ENCODE measurements at regions not wholly inside any gene's neighbourhood (a gene's known extent, or its start where the extent isn't known, plus 50 kb on each side); places are given as distances from the start of the nearest gene placed in this dataset.
"Not testable (repeated sequence)": the region's sequence is repeated elsewhere in the genome, so short reads cannot be mapped to it uniquely, and the experiment has no call there.

DNA sequence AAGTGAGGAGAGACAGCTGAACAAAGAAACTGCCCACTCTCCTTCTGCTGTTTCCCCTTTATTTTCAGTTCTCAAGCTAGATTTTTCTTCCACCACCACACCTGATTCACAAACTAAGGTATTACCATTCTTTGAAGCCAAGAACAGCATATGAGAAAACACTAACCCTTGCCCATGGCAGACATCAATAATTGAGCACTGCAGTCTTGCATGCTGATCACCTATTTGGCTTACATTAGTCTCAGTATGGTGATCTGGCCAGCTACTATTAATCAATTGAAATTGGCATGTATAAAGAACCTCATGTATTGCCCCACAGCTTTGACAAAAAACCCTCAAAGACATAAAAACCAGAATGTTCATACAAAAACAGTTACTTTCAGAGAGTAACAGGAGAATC is 166.3 kb downstream of the SAMD5 start:
- no peak for DNase-seq

DNA sequence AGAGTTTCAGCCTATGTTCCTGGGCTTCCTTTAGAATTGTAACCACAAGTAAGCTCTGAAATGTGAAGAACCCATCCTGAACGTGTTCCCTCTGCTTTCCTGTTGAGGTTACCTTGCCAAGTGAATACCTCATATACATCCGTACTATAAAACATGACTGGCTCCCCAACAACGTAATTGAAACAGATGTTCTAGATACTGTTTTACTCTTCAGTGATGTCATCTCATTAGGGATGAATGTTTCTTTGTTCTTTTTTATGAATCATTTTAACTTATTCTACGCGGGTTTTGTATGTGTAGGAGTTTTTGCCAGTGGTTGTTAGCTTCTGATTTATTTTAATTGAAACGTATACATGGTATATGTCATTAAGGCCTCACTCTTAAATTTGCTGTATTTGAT is 166.8 kb downstream of the SAMD5 start:
- no peak for DNase-seq

DNA sequence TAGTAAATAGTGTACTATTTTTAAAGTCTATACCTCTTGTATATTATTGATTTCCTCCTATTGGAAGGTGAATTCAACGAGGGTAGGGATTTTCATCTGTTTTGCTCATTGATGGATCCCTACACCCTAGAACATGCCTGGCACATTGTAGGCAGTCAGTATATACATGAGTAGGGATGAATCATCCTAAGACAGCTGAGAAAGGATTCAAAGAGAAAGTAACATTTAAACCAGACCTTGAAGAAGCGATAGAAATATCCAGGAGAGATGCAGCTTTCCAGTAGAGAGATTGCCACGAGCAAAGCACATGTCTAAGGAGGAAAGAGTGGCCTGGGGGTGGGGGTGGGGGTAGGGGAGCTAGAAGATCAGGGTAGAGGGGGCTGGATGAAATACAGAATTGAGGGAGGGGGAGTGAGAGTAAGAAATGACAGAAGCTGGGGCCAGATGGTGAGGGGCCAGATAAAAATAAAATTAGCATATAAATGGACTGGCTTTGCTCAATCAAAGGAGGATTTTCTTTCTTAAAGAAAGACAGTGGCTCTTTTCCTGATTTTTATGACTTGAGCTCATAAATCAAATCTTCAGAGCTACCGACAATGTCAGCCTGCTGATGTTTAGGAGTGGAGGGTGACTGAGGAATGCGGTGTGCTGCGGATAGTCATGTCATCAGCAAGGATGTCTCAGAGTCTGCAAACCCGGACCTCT is 168.2 kb downstream of the SAMD5 start:
- DNase-seq = no peak

DNA sequence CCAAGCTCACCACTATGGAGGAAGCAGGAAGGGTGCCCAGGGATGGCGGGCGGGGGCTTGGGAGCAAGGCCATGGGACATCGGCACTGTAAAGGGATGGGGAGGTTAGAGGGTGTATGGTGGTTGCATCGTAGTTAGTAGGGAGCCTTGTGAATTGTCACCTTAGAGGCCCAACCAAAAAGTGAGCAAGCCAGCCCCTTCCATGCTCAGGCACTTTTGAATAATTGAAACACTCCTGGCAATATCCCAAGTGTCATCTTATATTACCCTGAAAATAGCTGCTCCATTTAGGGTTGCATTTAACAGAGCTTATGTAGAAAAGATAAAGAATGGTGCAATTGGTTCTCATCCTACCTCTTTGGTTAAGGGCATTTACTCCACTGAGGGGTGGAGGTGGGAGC is 169.2 kb downstream of the SAMD5 start:
- no peak for DNase-seq

DNA sequence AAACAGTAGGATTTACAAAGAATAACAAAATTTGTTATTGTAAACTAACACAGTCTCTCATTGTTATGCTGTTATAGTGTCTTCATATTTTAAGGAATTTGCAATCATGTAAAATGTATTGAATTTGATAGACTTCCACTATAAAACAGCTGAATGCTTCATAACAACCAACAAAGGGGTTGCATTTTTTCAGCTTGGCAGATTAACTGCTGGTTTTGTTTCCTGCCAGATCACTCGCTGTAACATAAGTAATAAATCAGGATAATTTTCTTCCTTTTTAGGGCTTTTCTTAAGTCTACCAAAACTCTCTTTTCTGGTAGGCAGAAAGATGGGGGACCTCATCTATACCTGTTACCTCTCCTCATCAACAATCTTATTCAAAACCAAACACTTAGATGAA is 169.8 kb downstream of the SAMD5 start:
- no peak for DNase-seq

DNA sequence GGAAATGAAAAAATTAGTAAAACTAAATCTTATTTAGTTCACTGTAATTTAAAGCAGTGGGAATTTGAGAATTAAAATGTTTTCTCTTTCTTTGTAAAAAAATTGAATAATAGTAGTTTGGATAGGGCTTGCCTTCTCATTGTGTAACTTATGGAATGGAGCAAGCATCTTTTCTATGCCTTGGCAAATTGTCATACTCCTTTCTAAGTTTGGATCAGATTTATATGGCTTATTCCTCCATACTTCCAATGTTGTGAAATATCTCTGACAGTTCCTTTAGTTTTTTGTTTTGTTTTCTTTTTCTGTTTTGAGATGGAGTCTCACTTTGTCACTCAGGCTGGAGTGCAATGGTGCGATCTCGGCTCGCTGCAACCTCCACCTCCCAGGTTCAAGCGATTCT is 176.4 kb downstream of the SAMD5 start:
- no peak for DNase-seq

DNA sequence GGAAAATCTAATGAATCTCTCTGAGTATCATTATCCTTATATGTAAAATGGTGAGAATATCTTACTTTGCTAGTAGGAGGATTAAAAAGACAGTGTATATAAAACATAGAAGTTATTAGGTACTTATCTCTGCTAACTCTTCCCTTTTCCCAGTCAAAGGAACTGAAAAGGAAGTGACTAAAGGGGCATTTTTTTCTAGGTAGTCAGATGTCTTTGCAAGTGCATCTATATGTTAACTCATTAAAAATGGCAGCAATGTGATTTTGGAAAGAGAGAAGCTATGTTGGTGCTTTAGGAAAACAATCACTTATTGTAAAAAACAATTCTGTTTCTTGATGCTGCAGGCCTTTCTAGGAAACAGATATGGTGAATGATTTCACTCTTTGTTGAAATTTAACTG is 180.9 kb downstream of the SAMD5 start:
- no peak for DNase-seq

DNA sequence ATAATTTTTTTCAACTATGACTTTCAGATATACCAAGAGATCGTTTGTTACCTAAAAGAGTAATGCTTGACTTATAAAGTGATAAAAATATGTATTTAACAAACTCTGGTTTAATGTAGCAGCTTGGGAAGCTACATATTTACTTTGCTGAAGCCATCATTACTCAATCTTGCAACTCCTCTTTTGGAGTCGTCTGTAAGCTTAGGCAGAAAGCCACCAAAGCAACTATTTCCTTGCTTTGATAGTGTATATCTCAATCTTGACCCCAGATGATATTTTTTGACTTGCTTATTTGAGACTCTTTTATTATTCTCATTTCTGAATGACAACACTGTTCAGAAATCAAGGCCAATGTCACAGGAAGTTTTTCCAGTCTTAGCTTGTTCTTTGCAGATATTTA is 183.0 kb downstream of the SAMD5 start:
- no peak for DNase-seq

DNA sequence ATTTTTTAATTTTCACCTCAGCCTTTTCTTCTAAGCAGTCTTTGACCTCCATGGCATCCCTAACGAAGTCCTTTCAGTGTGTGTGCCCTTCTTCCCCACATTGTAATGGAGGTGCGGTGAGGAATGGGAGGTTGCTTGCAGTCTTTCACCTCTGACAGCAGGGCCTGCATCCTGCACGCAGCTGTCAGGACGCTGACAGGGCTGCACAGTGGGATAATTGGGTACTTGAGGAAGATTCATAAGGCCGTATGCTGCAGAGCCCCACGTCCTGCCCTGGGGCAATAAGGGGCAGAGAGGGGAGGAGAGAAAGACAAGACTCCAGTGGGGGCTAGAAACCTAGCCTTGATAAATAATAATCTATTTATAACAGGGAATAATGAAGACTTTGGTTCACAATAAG is 184.7 kb downstream of the SAMD5 start:
- DNase-seq = no peak

DNA sequence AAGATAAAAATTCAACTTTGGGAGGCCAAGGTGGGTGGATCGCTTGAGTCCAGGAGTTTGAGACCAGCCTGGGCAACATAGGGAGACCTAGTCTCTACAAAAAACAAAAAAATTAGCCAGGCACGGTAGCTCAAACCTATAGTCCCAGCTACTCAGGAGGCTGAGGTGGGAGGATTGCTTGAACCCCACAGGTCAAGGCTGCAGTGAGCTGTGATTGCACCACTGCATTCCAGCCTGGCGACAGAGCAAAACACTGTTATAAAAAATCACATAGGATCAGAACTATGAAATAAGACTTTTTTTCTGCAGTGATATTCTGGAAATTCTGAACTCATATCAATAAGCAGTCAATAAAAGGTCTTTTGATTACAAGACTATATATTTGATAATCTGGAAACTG is 186.1 kb downstream of the SAMD5 start:
- not testable (repeated sequence) for DNase-seq

DNA sequence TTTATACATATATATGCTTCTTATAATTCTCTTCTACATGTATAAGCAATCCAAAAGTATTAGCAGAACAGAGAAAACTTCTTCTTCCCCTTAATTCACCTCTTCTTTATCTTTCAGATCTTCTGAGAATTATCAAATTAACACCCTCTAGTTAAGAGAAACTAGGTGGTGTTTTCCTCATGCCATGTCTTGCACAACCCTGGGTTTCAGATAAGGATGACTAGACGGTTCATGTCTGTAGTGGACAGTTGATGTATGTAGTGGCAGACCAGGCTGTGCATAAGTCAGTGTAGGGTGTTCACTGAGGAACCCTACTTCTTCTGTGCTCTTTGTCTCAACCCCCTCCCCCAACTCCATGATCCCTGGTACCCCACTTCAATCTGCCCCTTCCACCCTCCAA is 187.3 kb downstream of the SAMD5 start:
- no peak for DNase-seq

DNA sequence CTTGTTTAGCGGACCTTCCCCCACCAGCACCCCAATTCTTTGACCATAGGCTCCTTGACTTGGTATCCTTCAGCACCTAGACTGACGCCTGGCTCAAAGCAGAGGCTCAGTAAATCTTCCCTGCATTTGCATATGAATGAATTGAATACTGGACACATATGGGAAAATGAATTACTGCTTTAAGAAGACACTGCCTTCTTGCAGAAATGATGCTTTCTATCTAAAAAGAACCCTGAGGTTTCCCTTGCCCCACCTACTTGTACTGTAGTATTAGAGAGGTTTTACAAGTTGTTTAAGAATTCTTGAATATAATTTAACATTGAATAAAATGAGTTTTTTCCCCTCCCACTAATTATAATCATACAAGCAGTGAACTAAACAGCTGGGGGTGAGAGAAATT is 190.7 kb downstream of the SAMD5 start:
- DNase-seq = no peak

DNA sequence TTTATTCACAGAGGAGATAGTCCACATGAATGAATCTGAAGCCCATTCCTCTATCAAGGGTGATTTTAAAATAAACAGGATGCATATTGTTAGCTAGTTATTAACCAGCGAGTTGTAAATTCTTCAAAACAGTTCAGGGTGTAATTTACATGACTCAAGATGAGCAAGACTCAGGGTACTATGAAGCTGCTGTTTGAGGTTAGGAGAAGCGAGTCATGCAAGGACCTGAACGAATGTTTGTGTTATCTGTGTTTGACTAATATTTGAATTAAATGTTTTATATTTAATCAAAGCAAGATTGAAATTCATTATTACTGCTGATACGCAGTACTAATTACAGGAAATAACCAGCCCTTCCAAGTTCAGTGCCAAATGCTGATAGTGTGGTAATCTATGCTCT is 191.1 kb downstream of the SAMD5 start:
- no peak for DNase-seq

DNA sequence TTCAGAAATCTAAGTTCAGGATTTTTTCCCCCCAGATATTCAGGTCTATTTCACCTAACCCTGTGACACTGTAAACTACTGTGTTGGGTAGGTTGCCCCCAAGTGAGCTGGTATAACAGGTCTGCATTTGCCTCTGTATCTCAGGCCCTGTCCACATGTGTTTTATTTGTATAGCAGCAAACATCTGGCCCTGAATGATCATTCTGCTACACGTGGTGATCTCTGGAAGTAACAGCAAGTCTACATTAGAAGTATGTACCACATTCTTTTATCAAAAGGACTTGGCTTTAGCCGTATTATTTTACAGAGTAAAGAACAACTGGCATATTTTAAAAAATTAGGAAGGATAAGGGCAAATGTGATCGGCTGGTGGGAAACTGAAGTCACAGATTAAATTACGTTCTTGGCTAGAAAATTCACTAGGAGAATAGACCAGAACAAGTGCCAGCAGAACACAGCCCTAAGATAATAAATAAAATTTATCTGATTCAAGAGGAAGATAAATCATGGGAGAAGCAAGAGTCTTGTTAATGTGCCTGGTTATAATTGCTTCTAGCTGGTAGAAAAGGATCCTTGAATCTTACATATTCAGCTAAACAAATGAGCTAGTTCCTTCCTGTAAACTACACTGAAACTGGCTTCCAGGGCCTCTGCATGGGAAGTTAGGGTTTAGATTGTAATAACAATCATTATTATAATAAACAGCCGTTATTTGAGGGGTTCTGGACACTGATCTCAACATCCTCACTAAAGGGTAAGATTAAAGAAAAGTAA is 192.1 kb downstream of the SAMD5 start:
- DNase-seq = no peak

DNA sequence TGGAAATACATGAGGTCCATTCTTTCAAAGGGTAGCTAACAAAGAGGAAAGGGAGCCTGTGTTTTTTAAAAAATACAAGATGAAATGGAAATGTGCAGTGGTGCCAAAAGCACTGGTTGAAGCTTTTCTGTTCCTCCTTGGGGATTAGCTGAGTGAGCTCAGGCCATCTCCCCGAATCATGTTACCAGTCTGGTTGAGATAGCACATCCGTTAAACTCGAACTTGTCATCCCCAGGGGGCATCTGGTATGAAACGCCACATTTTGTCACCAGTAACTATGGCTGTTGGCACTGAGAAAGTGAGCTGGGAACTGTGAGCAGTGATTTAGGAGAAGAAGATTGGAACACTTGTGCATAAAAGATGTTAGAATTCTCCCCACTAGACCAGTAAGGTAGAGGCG is 196.2 kb downstream of the SAMD5 start:
- no peak for DNase-seq

DNA sequence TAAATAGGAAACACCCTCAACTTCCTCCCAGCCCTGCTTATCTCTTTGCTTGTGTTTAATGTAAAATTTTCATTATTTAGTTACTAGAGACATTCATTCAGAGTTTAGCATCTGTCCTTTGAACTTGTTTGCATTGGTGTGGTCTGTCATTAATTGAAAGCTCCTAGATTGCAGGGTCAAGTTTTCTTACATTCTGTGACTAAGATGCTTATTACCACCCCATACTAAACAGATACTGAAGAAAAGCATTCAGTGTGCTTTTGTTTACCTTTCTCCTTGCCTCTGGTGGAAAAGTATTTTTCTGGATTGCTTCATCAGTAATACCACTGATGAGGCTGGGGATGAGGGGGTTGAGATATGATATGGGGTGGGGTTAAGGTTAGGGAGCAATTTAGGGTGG is 199.0 kb downstream of the SAMD5 start:
- no peak for DNase-seq

DNA sequence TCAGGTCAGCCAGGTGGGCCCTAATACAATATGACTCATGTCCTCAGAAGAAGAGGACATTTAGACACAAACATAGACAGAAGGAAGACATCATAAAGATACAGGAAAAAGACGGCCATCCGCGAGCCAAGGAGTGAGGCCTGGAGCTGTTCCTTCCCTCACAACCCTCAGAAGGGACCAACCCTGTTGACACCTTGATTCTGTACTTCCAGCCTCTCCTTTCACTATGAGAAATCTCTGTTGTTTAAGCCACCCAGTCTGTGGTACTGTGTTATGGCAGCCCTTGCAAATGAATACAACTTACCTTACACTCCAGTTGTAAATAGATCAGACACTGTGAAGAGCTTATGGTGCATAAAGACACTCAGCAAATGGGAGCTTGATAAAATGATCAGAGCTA is 199.7 kb downstream of the SAMD5 start:
- no peak for DNase-seq

DNA sequence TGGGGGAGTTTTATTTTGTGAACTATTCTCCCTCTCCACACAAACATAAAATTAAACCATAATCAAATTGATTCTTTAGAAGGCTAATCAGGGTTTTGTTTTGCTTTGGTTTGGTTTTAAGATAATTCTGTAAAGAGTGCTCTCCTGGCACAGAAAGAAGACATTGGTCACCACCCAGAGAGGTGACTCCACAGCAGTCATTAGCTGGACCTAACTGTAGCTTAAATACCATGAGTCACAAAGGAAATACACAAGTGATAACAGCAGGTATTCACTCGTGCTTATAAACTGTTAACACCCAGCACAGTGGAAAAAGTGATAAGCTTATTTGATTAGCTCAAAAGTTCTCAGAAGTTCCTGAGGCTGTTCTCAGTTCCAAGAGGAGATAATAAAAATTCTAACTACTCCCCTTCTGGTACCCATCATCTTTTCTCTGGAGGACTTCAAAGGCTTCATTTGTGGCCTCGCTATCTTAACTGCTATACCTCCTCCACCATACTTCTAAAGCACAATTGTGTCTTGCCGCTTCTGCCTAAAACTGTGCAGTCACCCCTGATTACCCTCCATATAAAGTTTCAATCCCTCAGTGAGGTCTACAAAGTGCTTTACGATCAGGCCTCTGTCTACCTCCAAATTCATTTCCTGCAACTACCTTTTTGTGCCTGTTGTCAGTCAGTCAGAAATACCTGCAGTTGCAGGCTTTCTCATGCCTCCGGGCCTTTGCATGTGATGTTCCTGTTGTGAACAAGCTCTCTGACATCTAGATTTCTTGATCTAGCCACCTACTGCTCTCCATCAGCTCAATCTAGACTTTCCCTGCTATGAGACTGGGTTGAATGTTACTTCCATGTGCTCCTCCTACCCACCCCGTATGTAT is 201.1 kb downstream of the SAMD5 start:
- DNase-seq = no peak

DNA sequence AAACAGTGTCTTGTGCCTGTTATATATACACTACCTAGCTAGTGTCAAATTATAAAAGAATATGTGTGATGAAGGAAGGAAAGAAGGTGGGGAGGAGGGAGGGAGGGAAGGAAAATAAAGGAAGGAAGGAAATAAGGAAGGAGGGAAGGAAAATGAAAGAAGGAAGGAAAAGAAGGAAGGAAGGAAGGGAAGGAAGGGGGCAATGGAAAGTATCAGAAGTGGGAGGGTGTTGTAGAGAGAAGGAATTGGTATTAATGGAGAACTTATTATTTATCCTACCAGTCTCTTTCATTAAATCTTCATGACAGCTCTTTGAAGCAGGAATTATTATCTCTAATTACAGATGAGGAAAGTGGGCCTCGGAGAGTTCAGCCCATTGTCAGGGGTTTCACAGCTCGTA is 202.4 kb downstream of the SAMD5 start:
- DNase-seq = no peak

DNA sequence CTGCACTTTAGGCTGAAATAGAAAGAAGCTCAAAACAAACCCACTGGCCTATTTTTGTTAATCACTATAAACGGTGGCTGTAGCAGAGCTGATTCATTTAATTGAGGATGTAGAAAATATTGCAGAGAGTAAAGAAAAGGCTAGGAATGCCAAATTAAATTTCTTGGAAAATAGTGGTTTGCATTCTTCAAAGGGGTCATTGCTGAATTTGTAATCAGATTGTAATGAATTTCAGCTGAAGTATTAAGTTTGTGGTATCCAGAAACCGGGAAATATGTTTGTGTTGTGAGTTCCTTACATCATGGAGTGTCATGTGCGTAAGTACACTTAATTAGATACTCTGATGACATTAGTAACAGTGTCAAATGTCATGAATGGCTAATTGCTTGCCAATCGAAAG is 203.0 kb downstream of the SAMD5 start:
- DNase-seq = no peak

DNA sequence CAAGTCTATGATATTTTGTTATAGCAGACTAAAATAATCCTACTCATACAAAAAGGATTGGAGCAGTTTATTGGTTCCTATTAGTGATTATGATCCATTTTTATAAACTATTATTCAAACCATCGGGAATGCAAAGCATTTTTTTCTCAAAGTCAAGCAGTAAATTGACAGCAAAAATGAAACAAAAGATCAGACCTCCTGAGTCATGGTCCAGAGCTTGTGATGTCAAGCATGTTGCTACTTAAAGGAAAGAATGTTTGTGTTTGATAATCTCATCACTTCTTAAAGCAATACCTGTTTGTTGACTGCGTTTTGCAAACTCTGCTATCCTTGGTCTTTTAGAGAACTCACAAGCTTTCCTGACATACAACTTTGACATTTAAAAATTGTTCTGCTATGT is 204.4 kb downstream of the SAMD5 start:
- DNase-seq = no peak

DNA sequence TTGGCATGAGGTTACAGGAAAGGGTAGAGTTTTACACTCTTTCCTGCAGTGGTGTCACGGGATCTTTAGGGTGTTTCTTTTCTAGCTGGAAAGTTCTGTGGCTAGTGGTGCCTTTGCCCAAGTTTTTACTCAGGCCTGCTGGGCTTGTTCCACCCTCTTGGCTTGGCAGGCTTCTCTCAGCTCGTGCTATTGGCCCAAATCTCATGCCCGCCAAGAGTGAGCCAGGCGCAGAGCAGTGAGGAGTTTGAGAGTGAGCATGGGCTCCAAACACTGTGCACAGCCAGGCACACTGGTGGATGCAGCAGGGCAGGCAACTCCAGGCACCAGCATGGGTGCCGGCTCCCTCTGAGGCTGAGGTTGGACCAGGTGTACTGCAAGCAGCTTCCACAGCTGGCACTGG is 206.5 kb downstream of the SAMD5 start:
- no peak for DNase-seq

DNA sequence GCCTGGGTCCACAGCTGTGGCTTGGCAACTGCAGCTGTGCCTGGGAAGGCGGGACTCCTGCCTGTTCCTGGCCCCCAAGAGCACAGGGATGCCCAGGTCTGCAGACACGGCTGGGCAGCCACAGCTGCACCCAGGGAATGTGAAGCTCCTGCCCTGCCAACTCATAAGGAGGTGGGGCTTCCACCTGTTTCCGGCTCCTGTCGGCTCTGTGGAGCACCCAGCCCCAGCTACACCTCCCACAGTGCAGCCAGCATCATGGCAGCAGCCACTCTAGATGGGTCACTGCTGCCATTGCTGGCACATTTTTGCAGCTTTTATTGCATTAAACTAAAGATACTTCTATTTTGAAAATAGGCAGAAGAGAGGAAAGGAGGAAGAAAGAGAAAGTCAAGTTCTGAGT is 207.9 kb downstream of the SAMD5 start:
- DNase-seq = no peak

DNA sequence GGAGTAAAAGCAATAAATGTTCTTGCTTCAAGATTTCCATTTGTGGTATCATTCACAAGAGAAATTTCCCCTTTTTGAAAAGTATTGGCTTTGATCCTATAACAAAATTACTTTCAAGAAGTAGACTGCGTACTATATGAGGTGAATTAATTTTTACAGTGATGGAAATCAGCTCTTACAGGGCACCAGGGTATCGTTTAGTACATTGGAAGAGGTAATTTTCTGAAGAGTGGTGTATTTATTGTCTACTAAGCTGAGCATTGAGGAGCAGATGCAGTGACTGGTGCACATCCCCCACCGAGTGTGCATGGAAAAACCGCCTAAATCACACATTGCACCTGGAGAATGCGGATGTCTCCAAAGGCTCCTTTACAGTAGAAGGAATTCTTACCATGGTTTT is 209.5 kb downstream of the SAMD5 start:
- no peak for DNase-seq
